GM18870 (cell line): ENCODE measurements at regions not wholly inside any gene's neighbourhood (a gene's known extent, or its start where the extent isn't known, plus 50 kb on each side); places are given as distances from the start of the nearest gene placed in this dataset.

Experiments
- ATAC-seq: cut with Tn5 transposase; IDR thresholded peaks from one replicate; pipeline ENCODE4 v1.9.1; 2021; ENCODE audit warnings: moderate library complexity; ENCODE audit not compliant: unreplicated experiment

DNA sequence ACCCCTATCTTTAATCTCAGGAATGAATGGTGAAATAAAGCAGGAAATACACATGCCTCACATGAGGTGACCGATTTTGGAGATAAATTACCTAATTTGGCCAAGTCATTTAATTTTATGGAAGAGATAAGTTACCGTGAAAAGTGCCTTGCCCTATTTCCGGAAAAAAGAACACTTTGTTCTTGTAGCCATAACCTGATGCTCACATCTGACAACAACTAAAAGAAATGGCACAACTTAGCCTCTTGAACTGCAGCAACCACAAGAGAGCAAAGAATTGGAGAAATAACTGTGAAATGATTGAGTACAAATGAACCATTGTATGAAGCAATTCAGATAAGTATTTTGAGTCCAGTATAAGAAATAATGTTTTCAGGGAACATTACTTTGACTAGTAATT, 628.1 kb upstream of the TYRP1 start:
- ATAC-seq, result no peak

DNA sequence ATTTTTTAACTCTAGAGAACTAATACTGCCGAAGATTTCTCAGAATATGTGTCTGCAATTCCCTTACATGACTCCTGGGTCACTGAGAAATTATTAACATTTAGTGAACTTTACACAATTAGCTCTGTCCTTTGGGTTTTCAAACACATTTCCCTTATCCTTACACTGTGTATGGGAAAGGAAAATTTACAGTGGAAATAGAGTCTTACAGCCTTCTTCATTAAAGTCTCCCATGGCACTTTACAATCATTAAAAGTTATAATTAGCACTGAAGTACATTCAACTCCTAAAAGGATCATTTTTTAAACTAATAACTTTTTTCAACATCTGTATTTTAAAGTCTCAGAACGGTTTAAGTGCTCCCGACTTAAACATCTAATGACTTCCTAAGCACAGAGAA, 627.5 kb upstream of the TYRP1 start:
- ATAC-seq, result no peak

DNA sequence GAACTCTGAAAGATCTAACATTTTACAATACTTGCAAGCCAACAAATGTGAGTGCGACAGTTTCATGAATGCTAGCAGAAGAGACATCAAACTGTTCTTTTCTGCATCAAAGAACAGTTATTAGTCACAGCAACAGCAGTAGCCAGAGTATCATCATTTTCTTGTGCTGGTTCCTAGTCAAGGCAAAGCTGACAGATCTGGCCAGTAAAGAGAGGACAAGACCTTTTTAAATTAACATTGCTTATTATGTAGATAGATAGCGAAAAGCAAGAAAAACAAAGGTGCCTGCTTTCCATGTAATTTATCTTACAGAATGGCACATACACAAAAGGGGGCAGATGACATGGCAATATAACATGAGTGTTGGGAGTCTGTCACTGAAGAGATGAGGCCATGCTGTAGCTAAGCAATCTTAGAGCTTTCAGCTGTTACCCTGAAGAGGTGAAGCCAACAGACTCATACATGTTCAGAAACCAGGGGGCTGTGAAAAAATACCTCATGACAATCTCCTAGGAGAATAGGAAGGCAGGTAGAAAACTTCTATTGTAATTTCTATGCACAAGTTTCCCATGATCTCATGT, 626.6 kb upstream of the TYRP1 start:
- no peak for ATAC-seq

- no peak for ATAC-seq
These were observed 623.8 kb upstream of the TYRP1 start for GRCh38 chr9:12069366-12069765.

DNA sequence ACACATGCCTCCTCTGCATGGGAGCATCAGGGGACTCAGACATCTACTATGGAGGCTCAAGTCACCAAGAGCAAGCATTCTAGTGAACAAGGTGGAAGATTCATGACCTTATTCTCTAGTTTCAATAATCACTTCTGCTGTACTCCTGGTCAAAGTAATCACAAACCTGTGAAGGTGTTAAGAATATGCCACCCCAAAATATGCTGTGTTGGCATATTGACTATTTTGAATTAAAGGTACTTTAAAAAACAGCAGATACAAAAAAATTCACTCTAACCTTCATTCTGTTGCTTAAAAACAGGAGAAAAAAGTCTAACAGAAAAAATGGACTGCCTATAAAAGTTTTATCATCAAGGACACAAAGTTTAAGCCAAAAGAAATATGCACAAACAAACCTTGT, 607.8 kb upstream of the TYRP1 start:
- no peak for ATAC-seq

DNA sequence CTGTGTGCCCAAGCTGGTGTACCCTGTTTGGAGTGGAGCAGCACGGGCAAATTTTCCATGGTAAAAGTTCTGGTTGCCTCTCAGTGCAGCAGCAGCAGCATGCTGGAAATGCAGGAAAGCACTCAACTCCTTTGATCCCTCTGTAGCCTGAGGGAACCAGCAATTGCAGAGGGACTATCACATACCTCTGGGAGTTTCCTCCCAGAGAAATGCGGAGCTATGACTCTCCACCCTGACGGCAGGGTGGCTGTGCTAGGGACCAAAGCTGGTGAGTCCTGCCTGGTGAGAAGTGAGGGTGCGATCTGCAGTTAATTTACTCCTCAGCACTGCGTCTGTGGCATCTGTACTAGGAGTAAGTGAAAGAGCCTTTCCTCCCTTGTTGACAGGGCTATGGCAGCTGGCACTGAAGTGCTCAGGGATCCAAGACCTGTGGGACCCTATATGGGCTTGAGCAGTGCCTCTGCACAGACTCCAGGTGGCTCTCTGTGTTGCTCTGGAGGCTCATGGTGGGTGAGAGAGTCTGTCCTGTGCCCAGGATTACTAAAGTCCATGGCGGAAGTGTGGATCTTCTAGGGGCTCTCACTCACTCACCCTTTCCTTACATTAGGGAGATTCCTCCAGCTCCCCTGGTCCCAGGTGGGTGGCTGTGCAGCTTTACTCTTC, 601.2 kb upstream of the TYRP1 start:
- ATAC-seq, result no peak

- ATAC-seq, result no peak
These were observed 599.1 kb upstream of the TYRP1 start for GRCh38 chr9:12094046-12094445.

- ATAC-seq, result no peak
These were observed 597.3 kb upstream of the TYRP1 start for GRCh38 chr9:12095931-12096330.

GRCh38 chr9:12133416-12133815, 559.8 kb upstream of the TYRP1 start:
- no peak for ATAC-seq

DNA sequence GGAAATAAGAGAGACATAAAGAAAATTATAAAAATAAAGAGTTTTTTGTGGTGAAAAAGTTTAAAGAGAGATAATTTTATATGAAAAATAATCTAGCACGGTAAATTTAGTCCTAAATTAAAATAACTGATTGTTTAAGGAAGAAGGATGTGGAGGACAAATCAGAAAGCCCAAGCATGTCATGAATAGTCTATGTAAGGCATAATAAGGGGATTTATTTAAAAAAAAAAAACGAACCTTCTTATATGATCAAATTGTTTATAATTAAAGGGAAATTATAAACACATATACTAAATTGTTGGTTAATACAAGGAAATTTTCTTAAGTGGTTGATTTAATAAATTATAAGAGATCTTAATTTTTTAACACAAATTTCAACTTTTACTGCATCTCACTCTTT, 551.8 kb upstream of the TYRP1 start:
- no peak for ATAC-seq

DNA sequence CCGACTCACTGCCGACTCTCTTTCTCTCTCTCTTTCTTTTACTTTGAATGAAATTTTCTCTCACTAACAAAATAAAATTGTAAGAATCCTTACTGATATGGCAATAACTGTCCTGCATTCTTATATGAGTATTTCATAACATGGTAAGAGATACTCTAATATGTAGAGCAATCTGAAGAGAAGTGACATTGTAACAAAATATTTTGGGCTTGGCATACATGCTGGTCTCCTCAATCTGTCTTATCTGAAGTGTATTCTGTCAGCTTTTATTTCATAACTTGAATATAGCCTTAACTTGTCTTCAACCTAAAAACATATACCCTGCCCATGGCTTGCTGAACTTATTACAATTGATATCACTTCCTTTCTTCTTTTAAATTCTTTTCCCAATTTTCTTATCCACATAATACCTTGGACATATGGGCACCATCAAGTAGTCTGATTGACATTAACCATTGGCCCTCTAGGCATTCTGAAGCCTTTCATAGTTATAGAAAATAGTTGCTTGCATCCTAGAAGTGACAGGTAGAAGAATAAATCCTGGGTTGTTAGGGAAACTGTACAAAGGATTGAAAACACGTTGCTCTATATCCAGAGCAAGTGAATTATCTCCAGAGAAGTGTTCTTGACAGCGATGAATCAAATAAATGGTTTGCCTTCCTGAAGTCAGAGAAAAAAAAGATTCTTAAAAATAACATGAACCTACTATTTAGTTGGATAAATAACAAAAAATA, 537.6 kb upstream of the TYRP1 start:
- no peak for ATAC-seq

DNA sequence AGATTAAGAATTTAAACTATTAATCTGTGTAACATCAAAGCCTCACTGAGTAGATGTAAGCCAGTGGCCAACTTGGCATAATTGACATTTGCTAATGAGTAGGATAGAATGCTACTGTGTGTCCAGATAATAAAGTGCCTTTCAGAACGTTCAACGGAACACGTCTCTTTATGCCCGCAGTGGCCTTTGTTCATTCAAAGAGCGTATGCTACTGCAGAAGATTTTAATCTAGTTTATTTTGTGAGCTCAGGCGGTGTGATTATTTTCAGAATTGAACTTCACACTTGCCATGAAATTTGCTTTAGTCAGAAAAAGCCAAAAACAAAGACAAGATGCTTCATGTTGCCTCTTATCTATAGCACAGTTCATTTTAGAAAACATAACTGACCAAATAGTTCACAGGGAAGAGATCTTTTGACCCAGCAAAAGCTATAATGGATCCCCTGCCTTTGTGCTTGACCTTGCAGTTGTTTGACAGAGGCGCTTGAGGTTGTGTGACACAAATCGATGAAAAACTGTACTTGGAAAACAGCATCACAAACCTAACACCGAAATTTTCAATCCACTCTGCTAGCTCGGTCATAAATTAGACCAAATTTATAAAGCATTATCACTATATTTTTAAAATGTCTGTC, 530.9 kb upstream of the TYRP1 start:
- no peak for ATAC-seq

GRCh38 chr9:12163723-12164458, 529.3 kb upstream of the TYRP1 start:
- ATAC-seq, result no peak

DNA sequence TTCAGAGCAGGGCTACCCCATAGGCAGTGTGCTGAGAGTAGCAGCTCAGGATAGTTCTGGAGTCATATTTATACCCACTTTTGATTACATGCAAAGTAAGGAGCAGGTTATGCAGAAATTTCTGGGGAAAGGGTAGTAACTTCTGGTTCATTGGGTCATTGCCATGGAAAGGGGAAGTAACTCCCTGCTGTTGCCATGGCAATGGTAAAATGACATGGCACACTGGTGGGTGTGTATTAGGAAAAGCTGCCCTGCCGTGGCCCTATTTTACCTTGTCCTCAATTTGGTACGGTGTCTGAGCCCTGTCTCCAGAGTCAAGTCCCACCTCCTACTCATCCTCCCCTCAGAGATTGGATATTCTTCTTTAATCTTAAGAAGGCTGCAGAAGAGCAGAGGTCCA, 526.7 kb upstream of the TYRP1 start:
- ATAC-seq, result no peak

GRCh38 chr9:12170456-12170855, 522.7 kb upstream of the TYRP1 start:
- ATAC-seq, result no peak

GRCh38 chr9:12178634-12179033, 514.6 kb upstream of the TYRP1 start:
- no peak for ATAC-seq

- ATAC-seq, result no peak
These were observed 510.4 kb upstream of the TYRP1 start for GRCh38 chr9:12182806-12183205.

DNA sequence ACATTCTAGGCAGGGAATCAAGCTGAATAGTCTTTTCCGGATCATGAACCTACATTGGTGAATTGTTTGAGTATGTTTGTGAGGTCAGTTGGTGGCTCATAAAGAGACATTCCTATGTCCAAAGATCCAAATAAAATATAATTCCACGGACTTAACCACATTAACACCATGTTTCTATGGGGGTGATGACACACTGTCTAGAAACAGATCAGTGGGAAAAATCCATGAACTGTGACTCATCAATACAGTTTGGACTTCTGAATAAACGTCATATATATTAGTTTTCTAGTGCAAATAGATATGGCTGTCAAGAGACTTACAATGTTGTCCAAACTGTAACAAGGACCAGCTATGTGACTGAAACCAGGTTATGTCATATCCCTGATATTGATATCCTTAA, 509.9 kb upstream of the TYRP1 start:
- ATAC-seq, result no peak

- no peak for ATAC-seq
These were observed 507.3 kb upstream of the TYRP1 start for GRCh38 chr9:12185856-12186255.

DNA sequence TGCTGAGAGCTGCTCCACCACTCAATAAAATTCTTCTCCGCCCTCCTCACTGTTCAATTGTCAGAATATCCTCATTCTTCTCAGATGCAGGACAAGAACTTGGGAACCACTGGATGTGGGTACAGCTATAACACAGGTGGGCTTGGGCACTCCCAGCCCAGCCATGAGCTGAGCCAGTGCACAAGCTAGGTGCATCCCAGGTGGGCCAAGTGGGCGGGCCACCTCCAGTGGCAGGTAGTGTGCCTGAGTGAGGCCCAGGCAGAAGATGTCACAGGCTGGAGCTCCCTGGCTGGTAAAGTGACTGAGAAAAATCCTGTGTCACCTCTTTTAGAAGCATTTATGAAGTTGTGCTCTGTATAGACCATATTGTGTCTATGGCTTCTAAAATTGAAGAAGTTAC, 501.6 kb upstream of the TYRP1 start:
- no peak for ATAC-seq

DNA sequence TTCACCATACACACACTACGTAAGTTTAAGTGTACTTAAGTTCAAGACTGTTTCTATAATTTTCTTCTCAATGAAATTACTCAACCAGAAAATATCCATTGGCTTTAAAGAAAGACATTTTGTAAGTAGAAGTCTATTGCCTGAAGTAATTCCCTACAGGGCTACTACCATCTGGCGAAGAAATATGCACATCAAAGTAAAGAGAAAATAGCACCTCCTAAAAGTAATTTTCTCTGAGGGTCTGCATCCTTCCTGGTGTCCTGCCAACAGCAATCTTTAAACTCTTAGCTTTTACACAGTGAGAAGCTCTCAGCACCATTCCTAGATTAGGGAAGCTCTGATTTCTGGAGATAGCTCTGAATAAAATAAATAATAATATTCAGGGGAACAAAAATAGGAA, 498.5 kb upstream of the TYRP1 start:
- ATAC-seq, result no peak
